ENCODE measurements at regions not wholly inside any gene's neighbourhood (a gene's known extent, or its start where the extent isn't known, plus 50 kb on each side); places are given as distances from the start of the nearest gene placed in this dataset.

- TF ChIP-seq CTCF (IDR thresholded peaks at IDR 0.05; ENCODE audit: low read depth, low read length) (no peak), EZH2phosphoT487 (IDR thresholded peaks at IDR 0.05; ENCODE audit: low read depth) (no peak)
Measured at GRCh38 chr2:10237392-10238321, 65.0 kb upstream of the HPCAL1 start.

Data from OCI-LY3 (cell line).